IMR-90 (cell line): ENCODE measurements at regions not wholly inside any gene's neighbourhood (a gene's known extent, or its start where the extent isn't known, plus 50 kb on each side); places are given as distances from the start of the nearest gene placed in this dataset.

Source experiments
- ATAC-seq: fragments of 200-7000 bp; cut with Tn5 transposase; 2 replicates; pipeline ENCODE4 v1.9.1; 2020; ENCODE audit warnings: low read depth, mild to moderate bottlenecking, moderate library complexity
- BruUV-seq: library from RNA; stranded (reverse); fragments of 400-500 nt; replicated peaks from 2 replicates; lab custom pipeline; 2021; lab: Mats Ljungman, UMichigan
- CTCF ChIA-PET: fragments of 300-600 bp; formaldehyde crosslinking; extraction: SDS; loops from one replicate; lab custom pipeline; 2021; ENCODE audit warnings: antibody characterized with exemption; lab: Yijun Ruan, JAX
- POLR2A ChIA-PET: fragments of 300-600 bp; sonication (Branson Sonifier 250); formaldehyde crosslinking; loops from one replicate; lab custom pipeline; 2022; ENCODE audit warnings: antibody characterized with exemption; ENCODE audit not compliant: unreplicated experiment; lab: Charles Lee
- DNase-seq: peaks from one replicate; pipeline ENCODE4 v3.0.0; 2013
- H2AFZ ChIP-seq: replicated peaks from 2 replicates; pipeline ENCODE3; 2013; ENCODE audit warnings: low read length, mild to moderate bottlenecking; ENCODE audit not compliant: poor library complexity
- H2AK5ac ChIP-seq: 2 replicates; pipeline ENCODE4 v1.6.1; 2013; ENCODE audit warnings: low read depth, low read length, inconsistent platforms
- H2AK9ac ChIP-seq: replicated peaks from 2 replicates; pipeline ENCODE3; 2013; ENCODE audit warnings: mild to moderate bottlenecking, low read depth, low read length, moderate library complexity; ENCODE audit not compliant: poor library complexity
- H2BK120ac ChIP-seq: 2 replicates; pipeline ENCODE4 v1.6.1; 2013; ENCODE audit warnings: low read depth, low read length, inconsistent platforms
- H2BK15ac ChIP-seq: 3 replicates; pipeline ENCODE4 v1.6.1; 2013; ENCODE audit warnings: low read depth, low read length, inconsistent platforms
- H2BK20ac ChIP-seq: 2 replicates; pipeline ENCODE4 v1.6.1; 2013; ENCODE audit warnings: low read depth, mild to moderate bottlenecking, inconsistent platforms, low read length, moderate library complexity
- H2BK5ac ChIP-seq: 2 replicates; pipeline ENCODE4 v1.6.1; 2013; ENCODE audit warnings: mild to moderate bottlenecking, low read depth, low read length, inconsistent platforms; ENCODE audit not compliant: poor library complexity, severe bottlenecking
- H3K14ac ChIP-seq: replicated peaks from 2 replicates; pipeline ENCODE4 v1.6.1; 2013; ENCODE audit warnings: low read depth, low read length, inconsistent platforms
- H3K18ac ChIP-seq: 2 replicates; pipeline ENCODE4 v1.6.1; 2013; ENCODE audit warnings: low read depth, low read length, control low read depth
- H3K23ac ChIP-seq: 2 replicates; pipeline ENCODE4 v1.6.1; 2013; ENCODE audit warnings: low read depth, low read length, inconsistent platforms
- H3K27ac ChIP-seq: 2 replicates; pipeline ENCODE4 v1.5.1; 2013; ENCODE audit warnings: mild to moderate bottlenecking, control low read depth, low read length; ENCODE audit not compliant: insufficient read depth
- H3K27me3 ChIP-seq: 2 replicates; pipeline ENCODE4 v1.6.1; 2013; ENCODE audit warnings: low read length; ENCODE audit not compliant: control insufficient read depth, insufficient read depth
- H3K36me3 ChIP-seq: 2 replicates; pipeline ENCODE4 v1.6.1; 2013; ENCODE audit warnings: low read length, mixed read lengths; ENCODE audit not compliant: control insufficient read depth, insufficient read depth
- H3K4ac ChIP-seq: 2 replicates; pipeline ENCODE4 v1.6.1; 2013; ENCODE audit warnings: low read depth, low read length, inconsistent platforms
- H3K4me1 ChIP-seq: 2 replicates; pipeline ENCODE4 v1.6.1; 2013; ENCODE audit warnings: low read length, mixed read lengths; ENCODE audit not compliant: control insufficient read depth, insufficient read depth
- H3K4me2 ChIP-seq: 2 replicates; pipeline ENCODE4 v1.6.1; 2013; ENCODE audit warnings: low read depth, mild to moderate bottlenecking, control low read depth, low read length, moderate library complexity
- H3K4me3 ChIP-seq: 2 replicates; pipeline ENCODE4 v1.5.1; 2013; ENCODE audit warnings: low read depth, mild to moderate bottlenecking, control low read depth, low read length, moderate library complexity; ENCODE audit not compliant: insufficient read depth
- H3K56ac ChIP-seq: 2 replicates; pipeline ENCODE4 v1.6.1; 2013; ENCODE audit warnings: low read length, inconsistent platforms; ENCODE audit not compliant: insufficient read depth; ENCODE audit errors: extremely low read depth
- H3K79me1 ChIP-seq, 2 experiments: 2 replicates each; pipeline ENCODE4 v1.6.1; 2013; ENCODE audit warnings: low read length in 2 of 2, inconsistent platforms in 1 of 2, low read depth in 1 of 2
- H3K9ac ChIP-seq: 2 replicates; pipeline ENCODE4 v1.6.1; 2013; ENCODE audit warnings: low read depth, low read length, control low read depth
- H3K9me1 ChIP-seq: 2 replicates; pipeline ENCODE4 v1.6.1; 2013; ENCODE audit warnings: low read length, inconsistent platforms; ENCODE audit not compliant: insufficient read depth
- H3K9me3 ChIP-seq: 2 replicates; pipeline ENCODE4 v1.6.1; 2013; ENCODE audit warnings: low read length; ENCODE audit not compliant: control insufficient read depth, insufficient read depth
- H4K20me1 ChIP-seq: 2 replicates; pipeline ENCODE4 v1.6.1; 2013; ENCODE audit warnings: low read length, inconsistent platforms; ENCODE audit not compliant: insufficient read depth
- H4K5ac ChIP-seq: 2 replicates; pipeline ENCODE4 v1.6.1; 2013; ENCODE audit warnings: mild to moderate bottlenecking, low read depth, low read length, control low read depth
- H4K8ac ChIP-seq, 2 experiments: 2 replicates each; pipeline ENCODE4 v1.6.1; 2013; ENCODE audit warnings: low read depth in 2 of 2, low read length in 2 of 2, control low read depth in 1 of 2, inconsistent platforms in 1 of 2
- H4K91ac ChIP-seq: 2 replicates; pipeline ENCODE4 v1.6.1; 2013; ENCODE audit warnings: low read depth, low read length, inconsistent platforms; ENCODE audit not compliant: insufficient read depth
- BHLHE40 ChIP-seq: fragments of 150-350 bp; IDR thresholded peaks from 2 replicates; pipeline ENCODE4 v1.6.1; 2016; ENCODE audit warnings: mild to moderate bottlenecking, low read depth, low read length
- CTCF ChIP-seq: conservative IDR thresholded peaks from 2 replicates; pipeline ENCODE4 v1.5.1; 2012; ENCODE audit warnings: mild to moderate bottlenecking, low read depth, low read length, improper control_type of control experiment
- ELK1 ChIP-seq: fragments of 150-350 bp; IDR thresholded peaks from 2 replicates; pipeline ENCODE4 v1.6.1; 2016; ENCODE audit warnings: low read depth, mild to moderate bottlenecking, low read length, moderate library complexity, borderline replicate concordance
- MAFK ChIP-seq: IDR thresholded peaks from 2 replicates; pipeline ENCODE4 v1.6.1; 2012; ENCODE audit warnings: low read depth, low read length, improper control_type of control experiment
- RCOR1 ChIP-seq: IDR thresholded peaks from 2 replicates; pipeline ENCODE4 v1.6.1; 2012; ENCODE audit warnings: mild to moderate bottlenecking, low read length, improper control_type of control experiment; ENCODE audit not compliant: insufficient replicate concordance
- SMC3 ChIP-seq: fragments of 150-350 bp; IDR thresholded peaks from 2 replicates; pipeline ENCODE4 v1.6.1; 2016; ENCODE audit warnings: low read depth, mild to moderate bottlenecking, antibody characterized with exemption, low read length, moderate library complexity
- dilution Hi-C: fragments of 300-500 bp; cut with HindIII; formaldehyde crosslinking; loops from one replicate; pipeline ENCODE4 v1.14.3; 2018; ENCODE audit warnings: low sequenced_read_pairs; ENCODE audit not compliant: unreplicated experiment
- in situ Hi-C: fragments of 300-500 bp; cut with MboI; formaldehyde crosslinking; loops from 3 replicates; pipeline ENCODE4 v1.14.3; 2019; ENCODE audit warnings: low sequenced_read_pairs, inconsistent platforms, mixed read lengths
- intact Hi-C: fragments of 100-400 bp; cut with micrococcal nuclease; formaldehyde crosslinking; loops from 2 replicates; pipeline ENCODE4 v1.10.0; 2022

GRCh38 chr10:64449603-64450002 is 928.4 kb downstream of the REEP3 start:
- Histone ChIP-seq H2BK5ac (no peak overlapping the region), H3K4me2 (no peak overlapping the region)
- DNase-seq: no peak

More at GRCh38 chr10:64449603-64450002, 928.4 kb downstream of the REEP3 start:
- H3K79me1 ChIP-seq: no peaks in the 10 kb centered on the region
- no peak overlapping the region for H3K4me3 ChIP-seq
- no peak overlapping the region for H3K4ac ChIP-seq
- no peaks in the 10 kb centered on the region for H4K20me1 ChIP-seq
- H2AK9ac ChIP-seq: no peak overlapping the region
- no peak overlapping the region for H3K23ac ChIP-seq
- TF ChIP-seq MAFK (no peak), ELK1 (no peak), SMC3 (no peak), CTCF (no peak), RCOR1 (no peak), BHLHE40 (no peak)
- no peak overlapping the region for H3K14ac ChIP-seq
- H2AFZ ChIP-seq: no peak overlapping the region
- no peak overlapping the region for H4K8ac ChIP-seq
- intact Hi-C loops (no loop called here), in situ Hi-C loops (no loop called here), dilution Hi-C loops (no loop called here)
- H4K5ac ChIP-seq: no peak overlapping the region
- no peak overlapping the region for H2AK5ac ChIP-seq
- ATAC-seq: no peak
- no peak overlapping the region for H3K18ac ChIP-seq
- no peaks in the 10 kb centered on the region for H3K9me1 ChIP-seq
- no peak overlapping the region for H2BK20ac ChIP-seq
- no peak overlapping the region for H3K27ac ChIP-seq
- CTCF ChIA-PET: no interaction called here
- H3K36me3 ChIP-seq: no peaks in the 10 kb centered on the region
- POLR2A ChIA-PET: no interaction called here
- no peaks in the 10 kb centered on the region for H3K4me1 ChIP-seq
- H3K56ac ChIP-seq: no peak overlapping the region
- no TSS peak for BruUV-seq
- no peak overlapping the region for H4K91ac ChIP-seq
- no peak overlapping the region for H3K9ac ChIP-seq
- H3K27me3 ChIP-seq: no peaks in the 10 kb centered on the region
- H2BK15ac ChIP-seq: no peak overlapping the region
- no peaks in the 10 kb centered on the region for H3K9me3 ChIP-seq
- H2BK120ac ChIP-seq: no peak overlapping the region
